Activated T-cell treated with anti-CD3 and anti-CD28 coated beads, Interleukin-2, amount 50 U/mL, for 72 hours (primary cell): ENCODE measurements at regions not wholly inside any gene's neighbourhood (a gene's known extent, or its start where the extent isn't known, plus 50 kb on each side); places are given as distances from the start of the nearest gene placed in this dataset.

ENCODE experiments used
- ATAC-seq, 2 donors: fragments of 150-1000 bp; cut with Tn5 transposase; replicated peaks in 1 of 2; 2 replicates each; pipeline ENCODE4 v1.10.0; 2021; ENCODE audit warnings: moderate library complexity in 2 of 2, mild to moderate bottlenecking in 1 of 2
- DNase-seq, 2 donors: peaks; one replicate each; pipeline ENCODE4 v3.0.0; 2021 to 2022; ENCODE audit warnings: mixed read lengths in 1 of 2
- H3K27ac Mint-ChIP-seq: one replicate; pipeline ENCODE4 v1.8.0; 2022; ENCODE audit warnings: mild to moderate bottlenecking, moderate library complexity, mixed read lengths
- H3K27me3 Mint-ChIP-seq: one replicate; pipeline ENCODE4 v1.8.0; 2022; ENCODE audit warnings: low read depth, mixed read lengths
- H3K36me3 Mint-ChIP-seq, 2 donors: one replicate each; pipeline ENCODE4 v1.8.0; 2022; ENCODE audit warnings: mixed read lengths in 2 of 2, mild to moderate bottlenecking in 1 of 2; ENCODE audit not compliant: insufficient read depth in 2 of 2
- H3K4me1 Mint-ChIP-seq: one replicate; pipeline ENCODE4 v1.8.0; 2022; ENCODE audit warnings: low read depth, mixed read lengths
- H3K4me3 Mint-ChIP-seq, 2 donors: one replicate each; pipeline ENCODE4 v1.8.0; 2022; ENCODE audit warnings: mild to moderate bottlenecking in 2 of 2, mixed read lengths in 2 of 2, moderate library complexity in 2 of 2
- H3K9me3 Mint-ChIP-seq, 2 donors: one replicate each; pipeline ENCODE4 v1.8.0; 2022; ENCODE audit warnings: mixed read lengths in 2 of 2

DNA sequence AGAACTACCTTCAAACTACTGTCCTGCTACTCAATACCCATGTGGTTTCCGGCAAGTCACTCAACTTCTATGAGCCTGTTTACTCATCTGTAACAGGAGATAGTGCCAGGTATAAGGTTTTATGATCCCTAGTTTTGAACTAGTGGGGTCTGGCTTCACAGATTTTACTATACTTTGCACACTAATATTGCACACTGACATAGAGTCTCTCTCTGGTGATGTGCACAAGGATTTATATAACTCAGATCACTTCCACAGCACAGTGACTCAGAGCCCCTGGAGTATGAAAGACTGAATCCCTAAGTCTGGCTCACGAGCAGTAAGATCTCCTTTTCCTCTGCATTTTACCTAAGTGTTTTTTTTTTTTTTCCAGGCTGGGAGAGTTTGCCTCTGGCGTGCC, 69.7 kb upstream of the SLC38A2 start:
- H3K4me3 Mint-ChIP-seq: no peak overlapping the region
- H3K9me3 Mint-ChIP-seq: no peaks in the 10 kb centered on the region
- H3K27ac Mint-ChIP-seq: no peak overlapping the region
- peak in 1 of 2 donors; percentile 23 for ATAC-seq
- no peaks in the 10 kb centered on the region for H3K36me3 Mint-ChIP-seq
- no peak for DNase-seq
- H3K4me1 Mint-ChIP-seq: peaks cover 23% of the 10 kb centered on the region
- H3K27me3 Mint-ChIP-seq: no peaks in the 10 kb centered on the region

DNA sequence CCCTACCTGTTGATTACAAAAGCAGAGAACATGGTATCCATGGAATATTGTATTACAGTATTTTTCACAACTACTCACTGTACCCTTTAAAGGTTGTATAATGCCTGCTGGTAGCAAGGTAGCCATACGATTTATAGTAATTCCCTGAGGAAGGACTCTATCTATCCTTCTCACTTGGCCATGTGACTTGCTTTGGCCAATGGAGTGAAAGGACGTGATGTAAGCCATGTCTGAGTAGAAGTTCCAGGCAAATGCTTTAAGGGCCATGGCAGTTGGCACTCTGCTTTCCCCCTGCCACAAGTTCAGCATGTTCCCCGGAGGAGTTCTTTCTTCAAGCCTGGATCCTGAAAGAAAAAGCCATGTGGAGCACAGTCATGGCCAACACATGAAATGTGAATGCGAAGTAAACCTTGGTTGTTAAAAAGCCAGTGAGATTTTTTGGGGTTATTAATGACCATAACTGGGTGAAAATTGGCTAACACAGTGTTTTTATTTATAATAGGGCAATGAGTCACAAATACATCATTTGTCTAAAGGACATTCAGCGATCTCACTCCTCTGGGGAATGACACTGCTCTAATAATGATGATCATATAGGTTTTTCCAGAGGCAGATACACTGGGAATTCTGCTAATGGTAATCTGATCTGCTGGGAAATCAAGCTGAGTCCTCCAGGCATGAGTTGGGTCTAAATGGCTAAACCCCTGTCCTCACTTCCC, 67.4 kb upstream of the SLC38A2 start:
- H3K9me3 Mint-ChIP-seq: no peaks in the 10 kb centered on the region
- no peaks in the 10 kb centered on the region for H3K36me3 Mint-ChIP-seq
- H3K27me3 Mint-ChIP-seq: no peaks in the 10 kb centered on the region
- no peak overlapping the region for H3K4me3 Mint-ChIP-seq
- H3K4me1 Mint-ChIP-seq: peaks cover 11% of the 10 kb centered on the region
- DNase-seq (no peak), ATAC-seq (no peak)
- no peak overlapping the region for H3K27ac Mint-ChIP-seq

DNA sequence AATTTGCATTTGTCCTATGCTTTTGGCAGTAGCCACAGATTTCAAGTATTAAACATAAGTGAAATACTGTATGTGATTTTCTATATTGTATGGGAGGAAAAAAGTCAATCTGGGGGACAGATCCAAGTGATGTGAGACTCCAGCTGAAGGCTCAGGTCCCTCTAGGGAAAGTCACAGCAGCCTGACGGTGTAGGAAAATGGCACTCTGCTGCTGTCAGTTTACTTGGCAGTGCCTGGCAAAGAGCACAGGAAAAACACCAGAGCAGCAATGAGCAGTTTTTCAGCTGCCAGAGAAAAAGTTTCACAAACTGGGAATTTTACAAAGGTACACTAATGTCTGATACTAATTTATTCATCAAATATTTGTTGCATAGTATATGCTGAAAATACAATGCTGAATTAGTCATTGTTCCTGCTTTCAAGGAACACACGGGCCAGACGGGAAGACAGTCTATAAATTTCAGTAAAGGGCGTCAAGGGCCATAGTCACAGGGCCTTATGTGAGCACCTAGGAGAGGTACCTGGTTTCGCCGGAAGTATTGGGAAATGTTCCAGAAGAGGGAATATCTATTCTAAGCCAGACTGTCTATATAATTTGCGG, 66.2 kb upstream of the SLC38A2 start:
- no peak for DNase-seq
- no peak overlapping the region for H3K27ac Mint-ChIP-seq
- peaks cover 12% of the 10 kb centered on the region for H3K4me1 Mint-ChIP-seq
- no peaks in the 10 kb centered on the region for H3K9me3 Mint-ChIP-seq
- no peak overlapping the region for H3K4me3 Mint-ChIP-seq
- no peak for ATAC-seq
- H3K36me3 Mint-ChIP-seq: no peaks in the 10 kb centered on the region
- no peaks in the 10 kb centered on the region for H3K27me3 Mint-ChIP-seq

GRCh38 chr12:46438256-46438655, 65.7 kb upstream of the SLC38A2 start:
- H3K27ac Mint-ChIP-seq: no peak overlapping the region
- no peaks in the 10 kb centered on the region for H3K36me3 Mint-ChIP-seq
- peaks cover 16% of the 10 kb centered on the region for H3K4me1 Mint-ChIP-seq
- no peaks in the 10 kb centered on the region for H3K27me3 Mint-ChIP-seq
- H3K4me3 Mint-ChIP-seq: no peak overlapping the region
- H3K9me3 Mint-ChIP-seq: no peaks in the 10 kb centered on the region
- DNase-seq (no peak), ATAC-seq (no peak)

GRCh38 chr12:46437469-46437868, 64.9 kb upstream of the SLC38A2 start:
- H3K4me3 Mint-ChIP-seq: no peak overlapping the region
- DNase-seq (no peak), ATAC-seq (no peak)
- H3K4me1 Mint-ChIP-seq: peaks cover 8% of the 10 kb centered on the region
- H3K27me3 Mint-ChIP-seq: no peaks in the 10 kb centered on the region
- H3K36me3 Mint-ChIP-seq: no peaks in the 10 kb centered on the region
- H3K9me3 Mint-ChIP-seq: no peaks in the 10 kb centered on the region
- H3K27ac Mint-ChIP-seq: no peak overlapping the region

- H3K9me3 Mint-ChIP-seq: no peaks in the 10 kb centered on the region
- H3K4me3 Mint-ChIP-seq: no peak overlapping the region
- H3K36me3 Mint-ChIP-seq: no peaks in the 10 kb centered on the region
- DNase-seq (no peak), ATAC-seq (no peak)
- no peak overlapping the region for H3K27ac Mint-ChIP-seq
- no peaks in the 10 kb centered on the region for H3K27me3 Mint-ChIP-seq
- peaks cover 12% of the 10 kb centered on the region for H3K4me1 Mint-ChIP-seq
Measured at GRCh38 chr12:46436747-46437146, 64.2 kb upstream of the SLC38A2 start.

- DNase-seq (no peak), ATAC-seq (no peak)
- Mint-ChIP-seq H3K27me3 (no peaks in the 10 kb centered on the region), H3K4me3 (no peak overlapping the region), H3K4me1 (peaks cover 19% of the 10 kb centered on the region), H3K9me3 (no peaks in the 10 kb centered on the region), H3K27ac (peak overlapping the region; percentile 21), H3K36me3 (no peaks in the 10 kb centered on the region)
Measured at GRCh38 chr12:46435625-46436024, 63.1 kb upstream of the SLC38A2 start.

- Mint-ChIP-seq H3K4me1 (peaks cover 25% of the 10 kb centered on the region), H3K9me3 (no peaks in the 10 kb centered on the region), H3K4me3 (no peak overlapping the region), H3K27ac (no peak overlapping the region), H3K27me3 (no peaks in the 10 kb centered on the region), H3K36me3 (no peaks in the 10 kb centered on the region)
- ATAC-seq (no peak), DNase-seq (no peak)
Measured at GRCh38 chr12:46435029-46435428, 62.5 kb upstream of the SLC38A2 start.

DNA sequence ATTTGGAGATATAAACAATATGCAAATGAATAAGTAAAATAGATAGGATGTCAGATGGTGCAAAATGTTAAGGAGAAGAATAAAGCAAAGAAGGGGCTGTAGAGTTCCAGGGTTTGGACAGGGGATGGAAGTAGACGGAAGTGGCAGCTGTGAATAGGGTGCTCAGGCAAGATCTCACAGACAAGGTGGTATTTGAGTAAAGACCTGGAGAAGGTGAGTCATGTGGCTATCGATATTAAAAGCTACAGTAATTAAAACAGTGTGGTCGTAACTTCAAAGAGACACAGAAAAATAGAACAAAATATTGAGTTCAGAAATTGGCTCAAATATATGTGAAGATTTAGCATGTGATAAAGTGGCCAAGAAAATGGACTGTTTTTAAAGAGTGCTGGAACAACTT, 61.3 kb upstream of the SLC38A2 start:
- Mint-ChIP-seq H3K9me3 (peaks cover 4 to 5% of the 10 kb centered on the region in 2 donors), H3K4me3 (no peak overlapping the region), H3K36me3 (peaks cover 0 to 6% of the 10 kb centered on the region in 2 donors), H3K27ac (peak overlapping the region; percentile 2), H3K27me3 (no peaks in the 10 kb centered on the region), H3K4me1 (peaks cover 36% of the 10 kb centered on the region)
- ATAC-seq (no peak), DNase-seq (no peak)

- H3K4me3 Mint-ChIP-seq: no peak overlapping the region
- no peaks in the 10 kb centered on the region for H3K27me3 Mint-ChIP-seq
- H3K4me1 Mint-ChIP-seq: peaks cover 36% of the 10 kb centered on the region
- H3K27ac Mint-ChIP-seq: no peak overlapping the region
- H3K9me3 Mint-ChIP-seq: peaks cover 7 to 11% of the 10 kb centered on the region in 2 donors
- DNase-seq (no peak), ATAC-seq (no peak)
- peaks cover 5 to 15% of the 10 kb centered on the region in 2 donors for H3K36me3 Mint-ChIP-seq
Measured at GRCh38 chr12:46432325-46432724, 59.8 kb upstream of the SLC38A2 start.

DNA sequence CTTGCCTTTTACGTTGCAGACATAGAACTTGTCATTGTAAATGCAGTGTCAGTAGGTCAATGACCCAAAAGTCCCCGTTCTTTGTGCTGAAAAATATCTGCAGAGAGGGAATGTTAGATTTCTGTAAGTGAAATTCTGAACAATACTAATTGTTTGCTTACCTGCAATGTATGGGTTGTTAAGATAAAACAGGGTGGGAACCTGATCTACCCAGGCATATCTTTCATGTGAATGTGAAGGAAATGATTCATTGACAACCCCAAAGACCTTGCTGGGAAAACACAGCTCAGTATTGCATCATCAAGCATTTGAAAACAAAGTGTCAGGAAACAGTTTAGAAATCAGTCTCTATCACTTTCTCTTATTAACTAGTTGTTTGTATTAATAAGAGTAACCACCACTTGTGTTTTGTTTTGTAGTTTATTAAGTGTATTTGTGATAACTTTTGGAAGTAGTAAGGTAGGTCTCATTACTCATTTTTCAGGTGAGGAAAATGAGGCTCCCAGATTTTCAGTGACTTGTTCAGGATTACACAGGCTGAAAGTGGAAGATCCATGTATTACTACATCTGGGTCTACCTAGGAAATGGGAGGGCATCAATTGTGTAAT, 57.9 kb upstream of the SLC38A2 start:
- H3K27ac Mint-ChIP-seq: peak overlapping the region; percentile 99
- peaks cover 14 to 28% of the 10 kb centered on the region in 2 donors for H3K36me3 Mint-ChIP-seq
- H3K4me3 Mint-ChIP-seq: peak overlapping the region; percentile 63 to 84
- no peaks in the 10 kb centered on the region for H3K27me3 Mint-ChIP-seq
- DNase-seq (peak; percentile 24 to 33), ATAC-seq (peak; percentile 99)
- H3K9me3 Mint-ChIP-seq: peaks cover 13 to 18% of the 10 kb centered on the region in 2 donors
- H3K4me1 Mint-ChIP-seq: peaks cover 36% of the 10 kb centered on the region
